GM18502 (cell line): ENCODE measurements at regions not wholly inside any gene's neighbourhood (a gene's known extent, or its start where the extent isn't known, plus 50 kb on each side); places are given as distances from the start of the nearest gene placed in this dataset.
A peak's percentile ranks its signal among the peaks of the same experiment; 100 is the strongest.
"Not testable (repeated sequence)": the region's sequence is repeated elsewhere in the genome, so short reads cannot be mapped to it uniquely, and the experiment has no call there.

Experiments
- ATAC-seq: cut with Tn5 transposase; IDR thresholded peaks from one replicate; pipeline ENCODE4 v1.9.1; 2021; ENCODE audit warnings: mild to moderate bottlenecking; ENCODE audit not compliant: unreplicated experiment, poor library complexity

DNA sequence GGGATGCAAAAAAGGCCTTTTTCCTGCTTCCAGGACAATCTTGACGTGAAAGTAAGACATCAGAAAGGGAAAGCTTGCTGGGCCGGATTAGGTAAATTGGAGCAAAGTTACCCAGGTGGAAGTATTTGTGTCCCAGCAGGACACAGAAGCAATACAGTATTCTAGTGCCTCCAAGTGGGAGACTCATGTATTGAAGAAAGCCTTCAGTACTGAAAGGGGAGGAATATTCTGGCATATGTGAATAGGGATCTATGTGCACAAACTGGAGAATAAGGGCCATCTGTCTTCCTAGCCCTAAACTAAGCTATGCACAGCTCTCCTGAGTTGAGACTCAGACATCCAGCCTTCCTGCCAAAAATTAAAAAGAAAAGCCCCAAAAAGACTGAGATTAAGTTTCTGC lies 327.3 kb upstream of the CDH8 start:
- ATAC-seq: no peak

DNA sequence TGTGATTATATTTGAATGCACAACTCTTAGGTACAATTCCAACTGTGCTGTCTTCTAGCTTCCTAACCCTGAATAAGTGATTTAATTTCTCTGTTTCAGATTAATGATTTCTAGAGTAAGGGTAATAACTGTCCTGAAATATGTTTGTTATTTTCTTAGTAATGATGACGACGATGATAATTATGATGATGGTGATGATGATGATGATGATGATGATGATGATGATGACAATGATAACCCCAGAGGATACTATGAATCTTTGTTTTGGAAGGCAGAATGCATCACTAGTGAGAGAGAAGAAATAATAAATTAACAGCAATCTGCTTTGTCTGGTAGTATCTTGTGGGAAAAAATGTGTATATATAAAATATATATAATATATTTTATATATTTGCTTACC lies 317.1 kb upstream of the CDH8 start:
- no peak for ATAC-seq

DNA sequence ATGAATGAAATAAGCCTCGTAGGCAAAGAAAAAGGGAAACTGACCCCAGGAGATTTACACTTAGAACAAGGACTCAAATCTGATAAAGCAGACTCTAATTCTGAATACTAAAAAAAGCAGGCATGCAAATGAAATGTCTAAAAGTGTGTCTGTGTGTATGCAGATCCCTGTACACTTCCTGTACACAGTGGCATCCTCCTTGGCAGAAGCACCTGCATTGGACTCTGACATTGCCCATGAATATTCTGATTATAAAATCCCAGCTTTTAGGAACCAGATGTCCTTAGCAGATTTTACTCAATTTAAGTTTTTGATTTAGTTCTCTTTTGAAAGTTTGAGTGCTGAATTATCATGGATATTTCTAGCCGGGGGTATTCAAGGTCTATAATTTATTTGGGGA lies 306.0 kb upstream of the CDH8 start:
- no peak for ATAC-seq

GRCh38 chr16:62335356-62335755 lies 299.1 kb upstream of the CDH8 start:
- no peak for ATAC-seq

- ATAC-seq: no peak
Observed at GRCh38 chr16:62321606-62322005, 285.4 kb upstream of the CDH8 start.

DNA sequence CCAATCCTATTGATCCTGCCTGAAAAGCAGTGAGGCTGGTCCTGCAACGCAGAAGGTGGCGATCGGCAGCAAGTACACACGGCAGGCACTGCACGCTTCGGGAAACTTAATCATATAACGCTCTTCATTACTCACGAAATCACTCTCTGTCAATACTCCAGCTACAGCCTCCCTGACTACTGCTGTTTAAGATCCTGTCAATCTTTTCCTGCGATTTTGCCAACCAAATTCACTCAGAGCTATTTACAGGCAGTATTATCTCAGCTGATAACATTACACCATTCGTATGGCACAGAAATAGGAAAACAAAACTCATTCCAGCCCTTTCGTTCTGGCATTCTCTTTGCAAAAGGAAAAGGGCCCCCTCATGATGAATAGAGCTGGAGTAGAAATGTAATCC lies 262.4 kb upstream of the CDH8 start:
- no peak for ATAC-seq

- ATAC-seq: no peak
Observed at GRCh38 chr16:62294213-62294972, 258.2 kb upstream of the CDH8 start.

GRCh38 chr16:62288990-62289629 lies 252.9 kb upstream of the CDH8 start:
- ATAC-seq: no peak

DNA sequence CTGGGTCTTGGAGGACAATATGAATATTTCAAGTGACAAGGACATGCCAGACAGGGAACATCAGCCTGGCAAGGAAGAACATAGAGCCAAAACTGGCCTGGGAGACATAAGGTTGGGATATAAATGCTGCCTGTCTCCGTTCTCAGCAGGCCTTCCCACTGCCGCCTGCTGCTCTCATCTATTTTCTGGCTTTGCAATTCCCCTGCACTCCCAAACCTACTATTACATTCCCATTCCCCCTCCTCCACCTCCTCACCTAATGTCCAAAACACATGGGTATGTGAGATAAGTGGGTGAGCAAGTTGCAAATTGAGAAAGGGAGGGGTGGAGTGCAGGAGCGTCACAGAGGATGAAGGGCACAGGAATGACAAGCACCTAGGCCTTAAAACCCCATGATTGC lies 244.3 kb upstream of the CDH8 start:
- ATAC-seq: no peak

- ATAC-seq: no peak
Observed at GRCh38 chr16:62277942-62278341, 241.7 kb upstream of the CDH8 start.

DNA sequence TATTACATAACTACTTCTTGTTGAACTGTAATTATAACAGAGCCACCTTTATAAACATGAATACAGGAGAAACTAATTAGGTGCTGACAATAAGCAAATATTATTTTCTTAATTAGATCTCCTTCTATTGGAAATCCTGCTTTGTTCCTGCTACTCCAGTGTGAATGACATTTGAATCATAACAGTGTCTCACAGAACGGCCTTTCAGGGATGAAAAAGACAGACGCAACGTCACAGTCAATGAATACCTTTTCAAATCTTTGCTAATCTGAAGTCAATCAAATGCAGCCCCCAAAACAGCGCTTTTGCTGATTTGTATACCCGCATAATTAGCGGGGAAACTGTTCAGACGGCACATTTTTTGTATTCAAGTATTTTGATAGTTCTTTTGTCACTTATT lies 240.4 kb upstream of the CDH8 start:
- ATAC-seq: no peak

DNA sequence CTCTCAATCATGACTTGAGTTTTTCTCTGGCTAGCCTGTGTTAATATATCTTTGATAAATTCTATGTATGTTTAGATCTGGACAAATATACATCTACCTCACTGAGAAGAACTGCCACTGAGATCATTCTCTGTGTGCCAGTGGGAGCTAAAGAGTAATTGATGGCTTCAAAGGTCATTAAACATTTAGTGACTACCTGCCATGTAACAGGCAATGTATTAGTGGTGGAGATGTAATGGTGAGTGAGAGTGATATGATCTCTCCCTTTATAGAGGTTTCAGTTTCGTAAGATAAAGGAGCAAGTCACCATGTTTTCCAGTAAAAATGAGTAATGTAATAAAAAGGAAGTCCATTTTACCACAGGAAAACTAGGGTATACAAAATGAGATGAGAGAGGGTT lies 235.8 kb upstream of the CDH8 start:
- no peak for ATAC-seq

DNA sequence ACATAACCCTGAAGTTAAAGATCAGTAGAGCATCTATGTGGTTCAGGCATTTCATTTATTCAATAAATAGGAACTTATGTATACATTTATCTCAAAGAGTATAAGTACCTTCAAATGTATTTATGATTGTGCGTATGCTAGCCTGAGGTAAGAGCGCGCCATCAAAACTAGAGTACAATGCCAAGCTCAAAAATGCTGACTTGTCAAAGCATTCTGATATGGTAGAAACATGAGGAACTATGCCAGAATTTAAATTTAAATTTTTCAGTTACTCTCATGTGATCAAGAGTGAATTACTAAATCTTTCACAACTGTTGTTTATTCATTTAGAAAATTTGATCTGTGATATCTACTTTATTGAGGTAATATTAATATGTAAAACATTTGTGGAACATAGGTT lies 225.5 kb upstream of the CDH8 start:
- no peak for ATAC-seq

- ATAC-seq: not testable (repeated sequence)
Observed at GRCh38 chr16:62258931-62259435, 222.7 kb upstream of the CDH8 start.

DNA sequence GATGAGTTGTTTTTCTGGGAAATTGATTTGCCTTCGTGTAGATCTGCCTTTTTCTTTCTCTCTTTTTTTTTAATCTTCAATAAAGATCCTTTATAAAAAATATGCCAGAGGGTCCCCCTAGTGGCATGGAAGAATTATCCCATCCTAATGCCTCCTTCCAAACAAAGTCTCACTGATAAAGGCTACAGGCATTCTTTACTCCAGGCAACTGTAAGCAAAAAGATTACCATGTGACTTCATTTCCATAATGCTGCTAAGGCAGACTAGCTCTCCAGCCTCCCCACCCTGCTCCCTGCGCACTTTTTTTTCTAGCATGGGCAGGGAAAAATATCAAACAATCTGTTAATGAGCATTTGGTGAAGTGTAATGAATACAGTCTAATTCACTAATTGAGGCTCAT lies 220.2 kb upstream of the CDH8 start:
- no peak for ATAC-seq

DNA sequence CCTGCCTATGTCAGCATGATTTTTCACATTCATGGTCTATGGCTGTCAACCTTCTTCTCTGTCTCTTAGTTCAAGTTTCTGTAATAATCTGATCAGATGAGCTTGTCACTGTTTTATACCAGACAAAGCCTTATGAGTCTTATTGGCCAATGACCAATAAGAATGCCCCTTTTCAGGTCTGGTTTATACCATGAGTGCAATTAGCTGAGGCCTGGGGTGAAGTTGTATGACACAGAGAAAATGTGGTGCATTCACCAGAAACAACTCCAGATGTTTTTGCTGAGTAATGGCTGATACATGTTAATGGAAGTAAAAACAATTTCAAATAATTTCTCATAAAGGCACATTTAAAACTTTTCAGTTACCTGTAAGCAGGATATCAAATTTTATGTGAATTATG lies 218.6 kb upstream of the CDH8 start:
- ATAC-seq: no peak

DNA sequence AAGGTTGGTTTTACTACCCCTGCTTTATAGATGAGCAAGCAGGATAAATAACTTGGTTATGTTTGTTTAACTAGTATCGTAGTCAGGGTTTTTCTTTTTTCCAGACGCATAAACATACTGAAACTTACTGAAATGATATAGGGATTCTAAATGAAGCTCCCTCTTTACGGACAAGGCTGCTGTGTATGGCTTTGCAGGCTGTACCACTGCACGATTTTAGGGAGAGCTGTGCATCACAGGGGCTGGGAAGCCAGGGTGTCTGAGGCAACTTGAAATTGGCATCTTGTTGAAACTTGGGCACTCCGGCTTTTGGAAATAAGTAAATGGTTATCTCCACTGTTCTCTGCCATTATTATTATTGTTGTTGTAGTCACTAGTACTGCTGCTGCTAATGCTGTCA lies 218.1 kb upstream of the CDH8 start:
- ATAC-seq: no peak

GRCh38 chr16:62253966-62254365 lies 217.7 kb upstream of the CDH8 start:
- ATAC-seq: no peak

DNA sequence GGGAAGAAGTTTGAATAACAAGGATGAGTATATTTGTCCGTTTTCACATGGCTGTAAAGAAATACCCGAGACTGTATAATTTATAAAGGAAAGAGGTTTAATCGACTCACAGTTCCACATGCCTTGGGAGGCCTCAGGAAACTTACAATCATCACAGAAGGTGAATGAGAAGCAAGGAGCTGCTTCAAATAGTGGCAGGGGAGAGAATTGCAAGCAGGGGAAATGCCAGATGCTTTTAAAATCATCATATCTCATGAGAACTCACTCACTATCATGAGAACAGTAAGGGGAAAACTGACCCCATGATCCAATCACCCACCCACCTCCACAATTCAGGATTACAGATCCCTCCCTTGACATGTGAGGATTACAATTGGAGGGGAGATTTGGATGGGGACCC lies 212.8 kb upstream of the CDH8 start:
- ATAC-seq: no peak

DNA sequence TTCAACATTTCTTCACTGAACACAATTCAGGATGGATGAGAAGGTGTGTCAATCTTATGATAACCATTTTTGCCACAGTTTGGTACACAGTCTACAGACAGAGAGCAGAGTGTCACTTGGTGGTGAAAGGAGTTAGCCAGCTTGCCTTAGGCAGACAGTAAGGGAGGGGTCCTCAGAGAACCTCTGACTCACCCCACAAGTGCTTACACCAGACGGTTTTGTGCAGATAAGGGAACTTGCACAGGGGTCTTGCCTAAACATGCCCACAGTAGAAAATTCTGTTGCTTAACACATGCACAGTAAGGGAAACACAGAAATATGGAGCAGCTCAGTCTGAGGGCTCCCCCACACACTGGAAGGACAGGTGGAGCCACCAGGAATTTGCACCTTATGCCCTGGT lies 204.5 kb upstream of the CDH8 start:
- no peak for ATAC-seq

- peak; percentile 89 for ATAC-seq
Observed at GRCh38 chr16:62225675-62226074, 189.4 kb upstream of the CDH8 start.

DNA sequence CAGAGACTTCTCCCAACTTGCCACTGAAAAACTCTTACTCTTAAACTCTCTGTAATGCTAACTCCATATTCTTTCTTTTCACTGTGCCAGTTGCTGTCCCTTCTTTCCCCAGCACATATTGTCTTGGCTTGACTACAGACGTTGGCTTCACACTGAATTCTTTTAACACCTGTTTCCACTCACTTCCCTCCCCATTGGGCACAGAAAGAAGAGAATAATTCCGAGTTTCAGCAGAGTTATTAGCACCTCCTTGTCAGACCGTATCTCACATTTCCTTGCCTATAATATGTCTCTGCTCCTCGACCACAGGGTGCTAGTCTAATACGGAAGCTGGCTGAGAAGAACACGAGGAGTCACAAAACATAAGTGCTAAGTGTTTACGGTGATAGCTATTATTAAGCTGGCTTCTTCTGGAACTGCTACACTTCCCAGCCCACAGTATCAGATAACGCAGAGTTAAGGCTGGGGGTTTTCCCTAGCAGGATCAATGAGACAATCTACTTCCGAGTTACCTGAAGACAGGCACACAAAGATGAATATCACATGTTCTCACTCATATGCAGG lies 188.5 kb upstream of the CDH8 start:
- ATAC-seq: no peak
